Tibial nerve (tissue), 3 donors: ENCODE measurements at regions not wholly inside any gene's neighbourhood (a gene's known extent, or its start where the extent isn't known, plus 50 kb on each side); places are given as distances from the start of the nearest gene placed in this dataset.

Source experiments
- CTCF ChIP-seq, 5 experiments: fragments of 200-600 bp in 3 of 5; fragments of 450-650 bp in 2 of 5; sonication (generic) in 3 of 5; IDR thresholded peaks; one replicate each; pipeline ENCODE4 v1.5.1; 2016 to 2019; ENCODE audit warnings: antibody characterized with exemption in 5 of 5, mild to moderate bottlenecking in 3 of 5, moderate library complexity in 2 of 5
- POLR2A ChIP-seq, 2 donors: fragments of 450-650 bp; IDR thresholded peaks; one replicate each; pipeline ENCODE4 v1.6.1; 2017; ENCODE audit warnings: antibody characterized with exemption in 2 of 2, mild to moderate bottlenecking in 2 of 2, moderate library complexity in 2 of 2

DNA sequence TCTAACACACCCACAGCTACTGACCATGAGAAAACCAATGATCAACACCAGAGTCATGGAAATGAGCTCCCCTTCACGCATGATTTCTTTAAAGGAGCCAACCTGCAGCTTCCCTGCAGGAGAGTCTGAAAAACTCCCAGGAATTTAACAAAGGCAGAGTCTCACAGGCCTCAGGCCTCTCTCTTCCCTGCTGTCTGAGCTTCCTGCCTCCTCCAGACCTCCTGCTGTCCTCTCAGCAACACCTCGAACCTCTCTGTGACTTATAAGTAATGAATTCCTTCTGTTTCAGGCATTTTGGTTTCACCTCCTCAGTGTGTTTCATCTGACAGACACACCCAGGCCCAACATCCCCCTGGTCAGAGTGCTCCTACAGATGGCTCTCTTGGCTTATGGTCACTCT is 1044.4 kb downstream of the UQCRFS1 start:
- TF ChIP-seq CTCF (IDR thresholded peaks at IDR 0.05): no peak
- TF ChIP-seq POLR2A (IDR thresholded peaks at IDR 0.05): no peak
